Vagina (tissue), 2 donors: ENCODE measurements at regions not wholly inside any gene's neighbourhood (a gene's known extent, or its start where the extent isn't known, plus 50 kb on each side); places are given as distances from the start of the nearest gene placed in this dataset.

Experiments used
- POLR2A ChIP-seq, 2 donors: fragments of 450-650 bp; IDR thresholded peaks; one replicate each; pipeline ENCODE4 v1.6.1; 2017; ENCODE audit warnings: antibody characterized with exemption in 2 of 2, mild to moderate bottlenecking in 2 of 2, moderate library complexity in 2 of 2
- POLR2AphosphoS5 ChIP-seq, 2 donors: sonication (generic); formaldehyde crosslinking; IDR thresholded peaks; one replicate each; pipeline ENCODE4 v1.9.0; 2017; ENCODE audit warnings: antibody characterized with exemption in 2 of 2, mild to moderate bottlenecking in 2 of 2, low read depth in 1 of 2; ENCODE audit not compliant: insufficient read depth in 1 of 2
- TF ChIP-seq, protein P1 (sequence below), 3 experiments: fragments of 450-650 bp in 2 of 3; fragments of 200-600 bp in 1 of 3; sonication (generic) in 1 of 3; IDR thresholded peaks; one replicate each; pipeline ENCODE4 v1.5.1; 2017 to 2019; ENCODE audit warnings: antibody characterized with exemption in 3 of 3, mild to moderate bottlenecking in 2 of 3, moderate library complexity in 2 of 3

DNA sequence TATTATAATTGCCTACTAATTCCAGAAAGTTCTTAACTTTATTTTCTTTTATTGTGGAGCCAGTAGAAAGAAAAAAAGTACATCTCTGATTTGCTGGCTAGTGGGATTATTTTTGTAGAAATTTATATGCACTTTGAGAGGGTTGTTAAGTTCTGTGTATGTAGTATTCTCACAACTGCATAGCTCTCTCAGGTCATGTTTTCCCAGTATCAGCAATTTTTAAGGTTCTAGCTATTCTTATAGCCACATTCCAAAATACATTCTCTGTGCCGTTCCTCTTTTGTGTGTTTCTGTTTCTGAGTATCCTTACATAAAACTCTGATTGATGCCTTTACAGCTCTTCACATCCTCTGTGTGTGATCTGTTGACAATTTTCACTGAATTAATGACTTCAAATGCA lies 199.3 kb upstream of the KYNU start:
- TF ChIP-seq, protein P1, sequence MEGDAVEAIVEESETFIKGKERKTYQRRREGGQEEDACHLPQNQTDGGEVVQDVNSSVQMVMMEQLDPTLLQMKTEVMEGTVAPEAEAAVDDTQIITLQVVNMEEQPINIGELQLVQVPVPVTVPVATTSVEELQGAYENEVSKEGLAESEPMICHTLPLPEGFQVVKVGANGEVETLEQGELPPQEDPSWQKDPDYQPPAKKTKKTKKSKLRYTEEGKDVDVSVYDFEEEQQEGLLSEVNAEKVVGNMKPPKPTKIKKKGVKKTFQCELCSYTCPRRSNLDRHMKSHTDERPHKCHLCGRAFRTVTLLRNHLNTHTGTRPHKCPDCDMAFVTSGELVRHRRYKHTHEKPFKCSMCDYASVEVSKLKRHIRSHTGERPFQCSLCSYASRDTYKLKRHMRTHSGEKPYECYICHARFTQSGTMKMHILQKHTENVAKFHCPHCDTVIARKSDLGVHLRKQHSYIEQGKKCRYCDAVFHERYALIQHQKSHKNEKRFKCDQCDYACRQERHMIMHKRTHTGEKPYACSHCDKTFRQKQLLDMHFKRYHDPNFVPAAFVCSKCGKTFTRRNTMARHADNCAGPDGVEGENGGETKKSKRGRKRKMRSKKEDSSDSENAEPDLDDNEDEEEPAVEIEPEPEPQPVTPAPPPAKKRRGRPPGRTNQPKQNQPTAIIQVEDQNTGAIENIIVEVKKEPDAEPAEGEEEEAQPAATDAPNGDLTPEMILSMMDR (IDR thresholded peaks at IDR 0.05): no peak
- TF ChIP-seq POLR2A (IDR thresholded peaks at IDR 0.05): no peak
- no peak for TF ChIP-seq POLR2AphosphoS5 (IDR thresholded peaks at IDR 0.05; ENCODE audit: insufficient read depth in 1 of 2, low read depth in 1 of 2)
